ENCODE measurements at regions not wholly inside any gene's neighbourhood (a gene's known extent, or its start where the extent isn't known, plus 50 kb on each side); places are given as distances from the start of the nearest gene placed in this dataset.

GRCh38 chr21:23853796-23854379, 1753.4 kb downstream of the MRPL39 start:
- TF ChIP-seq POLR2AphosphoS5 (IDR thresholded peaks at IDR 0.05; ENCODE audit: insufficient read depth, low read depth, low read length) (no peak), CTCF (IDR thresholded peaks at IDR 0.05; ENCODE audit: extremely low read depth in 1 of 2, insufficient read depth in 1 of 2, low read depth in 1 of 2, low read length in 2 of 2) (peak in 1 of 2 donors; percentile 6), MAX (IDR thresholded peaks at IDR 0.05; ENCODE audit: insufficient read depth, insufficient read length) (no peak), MYC (IDR thresholded peaks at IDR 0.05; ENCODE audit: low read depth, low read length) (no peak), GATA2 (IDR thresholded peaks at IDR 0.05; ENCODE audit: insufficient read depth, insufficient read length, low read depth, low read length) (no peak)
- Histone ChIP-seq H2AFZ (ENCODE audit: low read depth, low read length) (no peak overlapping the region), H3K4me3 (replicated peaks in 1 of 3; ENCODE audit: insufficient read depth in 1 of 3, low read depth in 1 of 3, low read length in 3 of 3) (no peak overlapping the region), H3K9me3 (replicated peaks; ENCODE audit: control insufficient read depth, insufficient read depth, low read length) (no peaks in the 10 kb centered on the region), H4K20me1 (replicated peaks; ENCODE audit: control insufficient read depth, extremely low read depth, insufficient read depth, low read length) (no peaks in the 10 kb centered on the region), H3K4me1 (ENCODE audit: control insufficient read depth, extremely low read depth, insufficient read depth, low read length) (no peaks in the 10 kb centered on the region), H3K4me2 (ENCODE audit: insufficient read depth, low read length) (no peak overlapping the region), H3K36me3 (ENCODE audit: control insufficient read depth in 2 of 2, extremely low read depth in 1 of 2, insufficient read depth in 2 of 2, low read length in 2 of 2) (no peaks in the 10 kb centered on the region), H3K27me3 (ENCODE audit: control insufficient read depth in 2 of 2, insufficient read depth in 2 of 2, low read length in 2 of 2) (no peaks in the 10 kb centered on the region), H3K9me1 (replicated peaks; ENCODE audit: control insufficient read depth, extremely low read depth, insufficient read depth, low read length) (no peaks in the 10 kb centered on the region), H3K27ac (ENCODE audit: insufficient read depth, low read depth, low read length) (no peak overlapping the region), H3K79me2 (ENCODE audit: control insufficient read depth, insufficient read depth, low read length) (no peaks in the 10 kb centered on the region), H3K9ac (replicated peaks; ENCODE audit: extremely low read depth, insufficient read depth, low read length) (no peak overlapping the region)
- DNase-seq (ENCODE audit: low read depth, low spot score) (peak; percentile 24), FAIRE-seq (no peak)
- no TSS peak for BruUV-seq (replicated peaks)
- dilution Hi-C loops (cut with MboI; ENCODE audit: extremely low pct_ligation_motif_present, low sequenced_read_pairs), result no loop called here
- intact Hi-C loops (cut with micrococcal nuclease), result loop anchor here (1.0 kb wide), 1 partner anchor 114 kb away; no protein-coding TSS in a partner anchor
- ChIA-PET POLR2A (no interaction called here), CTCF (interaction anchor here (0.6 to 3.0 kb wide), 5 partner anchors 29 to 1532 kb away, joined by 3 to 15 read pairs (median 5); no protein-coding TSS in a partner anchor)

GRCh38 chr21:23837564-23837963, 1769.7 kb downstream of the MRPL39 start:
- no TSS peak for BruUV-seq (replicated peaks)
- intact Hi-C loops (cut with micrococcal nuclease) (no loop called here), dilution Hi-C loops (cut with MboI; ENCODE audit: extremely low pct_ligation_motif_present, low sequenced_read_pairs) (no loop called here)
- H3K4me2 ChIP-seq (ENCODE audit: insufficient read depth, low read length), result no peak overlapping the region
- H2AFZ ChIP-seq (ENCODE audit: low read depth, low read length), result no peak overlapping the region
- no peak for FAIRE-seq
- no peaks in the 10 kb centered on the region for H4K20me1 ChIP-seq (replicated peaks; ENCODE audit: control insufficient read depth, extremely low read depth, insufficient read depth, low read length)
- ChIA-PET CTCF (no interaction called here), POLR2A (no interaction called here)
- no peak overlapping the region for H3K9ac ChIP-seq (replicated peaks; ENCODE audit: extremely low read depth, insufficient read depth, low read length)
- H3K9me3 ChIP-seq (replicated peaks; ENCODE audit: control insufficient read depth, insufficient read depth, low read length), result peaks cover 5% of the 10 kb centered on the region
- no peaks in the 10 kb centered on the region for H3K27me3 ChIP-seq (ENCODE audit: control insufficient read depth in 2 of 2, insufficient read depth in 2 of 2, low read length in 2 of 2)
- DNase-seq (ENCODE audit: low read depth, low spot score), result no peak
- no peaks in the 10 kb centered on the region for H3K36me3 ChIP-seq (ENCODE audit: control insufficient read depth in 2 of 2, extremely low read depth in 1 of 2, insufficient read depth in 2 of 2, low read length in 2 of 2)
- no peak overlapping the region for H3K27ac ChIP-seq (ENCODE audit: insufficient read depth, low read depth, low read length)
- no peaks in the 10 kb centered on the region for H3K4me1 ChIP-seq (ENCODE audit: control insufficient read depth, extremely low read depth, insufficient read depth, low read length)
- H3K9me1 ChIP-seq (replicated peaks; ENCODE audit: control insufficient read depth, extremely low read depth, insufficient read depth, low read length), result no peaks in the 10 kb centered on the region
- H3K79me2 ChIP-seq (ENCODE audit: control insufficient read depth, insufficient read depth, low read length), result no peaks in the 10 kb centered on the region
- TF ChIP-seq EZH2 (IDR thresholded peaks at IDR 0.05; ENCODE audit: borderline replicate concordance, low read depth, low read length, severe bottlenecking) (no peak), MAX (IDR thresholded peaks at IDR 0.05; ENCODE audit: insufficient read depth, insufficient read length) (no peak), MYC (IDR thresholded peaks at IDR 0.05; ENCODE audit: low read depth, low read length) (no peak), FOS (IDR thresholded peaks at IDR 0.05; ENCODE audit: borderline replicate concordance, insufficient read depth, low read length) (no peak), CTCF (IDR thresholded peaks at IDR 0.05; ENCODE audit: extremely low read depth in 1 of 2, insufficient read depth in 1 of 2, low read depth in 1 of 2, low read length in 2 of 2) (no peak), POLR2A (IDR thresholded peaks at IDR 0.05; ENCODE audit: low read depth, low read length) (no peak), POLR2AphosphoS5 (IDR thresholded peaks at IDR 0.05; ENCODE audit: insufficient read depth, low read depth, low read length) (no peak)
- H3K4me3 ChIP-seq (replicated peaks in 1 of 3; ENCODE audit: insufficient read depth in 1 of 3, low read depth in 1 of 3, low read length in 3 of 3), result no peak overlapping the region

Measured in endothelial cell of umbilical vein (primary cell).